VCaP (cell line): ENCODE measurements at regions not wholly inside any gene's neighbourhood (a gene's known extent, or its start where the extent isn't known, plus 50 kb on each side); places are given as distances from the start of the nearest gene placed in this dataset.
A peak's percentile ranks its signal among the peaks of the same experiment; 100 is the strongest.

ENCODE experiments used
- H3K27ac ChIP-seq: fragments of 450-650 bp; 2 replicates; pipeline ENCODE4 v1.5.1; 2017
- CTCF ChIP-seq: fragments of 450-650 bp; conservative IDR thresholded peaks from 2 replicates; pipeline ENCODE4 v1.5.1; 2017; ENCODE audit warnings: mild to moderate bottlenecking, moderate library complexity

- peak; percentile 83 for TF ChIP-seq CTCF
- no peak overlapping the region for H3K27ac ChIP-seq
Measured at GRCh38 chr11:88231894-88232482, 56.7 kb upstream of the RAB38 start.

GRCh38 chr11:88229303-88229702 is 54.1 kb upstream of the RAB38 start:
- H3K27ac ChIP-seq, result no peak overlapping the region
- no peak for TF ChIP-seq CTCF
